ENCODE measurements at regions not wholly inside any gene's neighbourhood (a gene's known extent, or its start where the extent isn't known, plus 50 kb on each side); places are given as distances from the start of the nearest gene placed in this dataset.

- H3K27me3 Mint-ChIP-seq = no peaks in the 10 kb centered on the region
- CTCF ChIA-PET = no interaction called here
- ATAC-seq = no peak
- H3K36me3 Mint-ChIP-seq = no peaks in the 10 kb centered on the region
- no peak overlapping the region for H3K4me3 Mint-ChIP-seq
- DNase-seq = no peak
- H3K27ac Mint-ChIP-seq = no peak overlapping the region
- H3K9me3 Mint-ChIP-seq (ENCODE audit: low read depth) = peaks cover 4% of the 10 kb centered on the region
- no peaks in the 10 kb centered on the region for H3K4me1 Mint-ChIP-seq
Measured at GRCh38 chr13:69306766-69307165, 800.9 kb upstream of the ATXN8OS start.

- H3K9me3 Mint-ChIP-seq (ENCODE audit: low read depth) = peaks cover 11% of the 10 kb centered on the region
- H3K4me1 Mint-ChIP-seq = no peaks in the 10 kb centered on the region
- ATAC-seq (no peak), DNase-seq (no peak)
- CTCF ChIA-PET = no interaction called here
- no peak overlapping the region for H3K4me3 Mint-ChIP-seq
- H3K27me3 Mint-ChIP-seq = no peaks in the 10 kb centered on the region
- no peak overlapping the region for H3K27ac Mint-ChIP-seq
- no peaks in the 10 kb centered on the region for H3K36me3 Mint-ChIP-seq
Measured at GRCh38 chr13:69300131-69300530, 807.5 kb upstream of the ATXN8OS start.

- CTCF ChIA-PET = no interaction called here
- no peaks in the 10 kb centered on the region for H3K4me1 Mint-ChIP-seq
- H3K9me3 Mint-ChIP-seq (ENCODE audit: low read depth) = peaks cover 15% of the 10 kb centered on the region
- no peak for ATAC-seq
- H3K4me3 Mint-ChIP-seq = no peak overlapping the region
- no peak overlapping the region for H3K27ac Mint-ChIP-seq
- DNase-seq = no peak
- no peaks in the 10 kb centered on the region for H3K27me3 Mint-ChIP-seq
- H3K36me3 Mint-ChIP-seq = no peaks in the 10 kb centered on the region
Measured at GRCh38 chr13:69296130-69296529, 811.5 kb upstream of the ATXN8OS start.

GRCh38 chr13:69292789-69293425 is 814.7 kb upstream of the ATXN8OS start:
- peaks cover 13% of the 10 kb centered on the region for H3K9me3 Mint-ChIP-seq (ENCODE audit: low read depth)
- no peak overlapping the region for H3K27ac Mint-ChIP-seq
- no peaks in the 10 kb centered on the region for H3K4me1 Mint-ChIP-seq
- no peaks in the 10 kb centered on the region for H3K36me3 Mint-ChIP-seq
- no peak overlapping the region for H3K4me3 Mint-ChIP-seq
- DNase-seq (no peak), ATAC-seq (no peak)
- H3K27me3 Mint-ChIP-seq = no peaks in the 10 kb centered on the region
- CTCF ChIA-PET = no interaction called here

- Mint-ChIP-seq H3K36me3 (no peaks in the 10 kb centered on the region), H3K9me3 (ENCODE audit: low read depth) (peaks cover 15% of the 10 kb centered on the region), H3K4me3 (no peak overlapping the region), H3K27me3 (no peaks in the 10 kb centered on the region), H3K4me1 (no peaks in the 10 kb centered on the region), H3K27ac (no peak overlapping the region)
- CTCF ChIA-PET = no interaction called here
- DNase-seq (no peak), ATAC-seq (no peak)
Measured at GRCh38 chr13:69291292-69291906, 816.2 kb upstream of the ATXN8OS start.

- no peaks in the 10 kb centered on the region for H3K36me3 Mint-ChIP-seq
- no peak overlapping the region for H3K27ac Mint-ChIP-seq
- H3K4me1 Mint-ChIP-seq = no peaks in the 10 kb centered on the region
- DNase-seq (no peak), ATAC-seq (no peak)
- no peak overlapping the region for H3K4me3 Mint-ChIP-seq
- peaks cover 13% of the 10 kb centered on the region for H3K9me3 Mint-ChIP-seq (ENCODE audit: low read depth)
- CTCF ChIA-PET = no interaction called here
- H3K27me3 Mint-ChIP-seq = no peaks in the 10 kb centered on the region
Measured at GRCh38 chr13:69288026-69288425, 819.6 kb upstream of the ATXN8OS start.

- Mint-ChIP-seq H3K36me3 (no peaks in the 10 kb centered on the region), H3K4me1 (no peaks in the 10 kb centered on the region), H3K27me3 (no peaks in the 10 kb centered on the region), H3K4me3 (no peak overlapping the region), H3K27ac (no peak overlapping the region), H3K9me3 (ENCODE audit: low read depth) (peaks cover 13% of the 10 kb centered on the region)
- DNase-seq (no peak), ATAC-seq (no peak)
- CTCF ChIA-PET = no interaction called here
Measured at GRCh38 chr13:69287050-69287698, 820.5 kb upstream of the ATXN8OS start.

- ATAC-seq (no peak), DNase-seq (no peak)
- CTCF ChIA-PET = no interaction called here
- H3K27me3 Mint-ChIP-seq = no peaks in the 10 kb centered on the region
- H3K27ac Mint-ChIP-seq = no peak overlapping the region
- H3K4me1 Mint-ChIP-seq = no peaks in the 10 kb centered on the region
- peaks cover 5% of the 10 kb centered on the region for H3K9me3 Mint-ChIP-seq (ENCODE audit: low read depth)
- no peak overlapping the region for H3K4me3 Mint-ChIP-seq
- H3K36me3 Mint-ChIP-seq = no peaks in the 10 kb centered on the region
Measured at GRCh38 chr13:69283837-69284236, 823.8 kb upstream of the ATXN8OS start.

- DNase-seq (no peak), ATAC-seq (no peak)
- H3K4me3 Mint-ChIP-seq = no peak overlapping the region
- no peaks in the 10 kb centered on the region for H3K27me3 Mint-ChIP-seq
- no peaks in the 10 kb centered on the region for H3K36me3 Mint-ChIP-seq
- CTCF ChIA-PET = no interaction called here
- no peaks in the 10 kb centered on the region for H3K4me1 Mint-ChIP-seq
- H3K9me3 Mint-ChIP-seq (ENCODE audit: low read depth) = peaks cover 5% of the 10 kb centered on the region
- no peak overlapping the region for H3K27ac Mint-ChIP-seq
Measured at GRCh38 chr13:69283301-69283700, 824.3 kb upstream of the ATXN8OS start.

- DNase-seq (no peak), ATAC-seq (no peak)
- Mint-ChIP-seq H3K27me3 (no peaks in the 10 kb centered on the region), H3K4me1 (no peaks in the 10 kb centered on the region), H3K36me3 (no peaks in the 10 kb centered on the region), H3K27ac (no peak overlapping the region), H3K4me3 (no peak overlapping the region), H3K9me3 (ENCODE audit: low read depth) (peaks cover 5% of the 10 kb centered on the region)
- CTCF ChIA-PET = no interaction called here
Measured at GRCh38 chr13:69280399-69280798, 827.2 kb upstream of the ATXN8OS start.

- ATAC-seq (no peak), DNase-seq (no peak)
- no peak overlapping the region for H3K27ac Mint-ChIP-seq
- CTCF ChIA-PET = no interaction called here
- H3K9me3 Mint-ChIP-seq (ENCODE audit: low read depth) = peaks cover 5% of the 10 kb centered on the region
- no peaks in the 10 kb centered on the region for H3K4me1 Mint-ChIP-seq
- H3K4me3 Mint-ChIP-seq = no peak overlapping the region
- H3K27me3 Mint-ChIP-seq = no peaks in the 10 kb centered on the region
- no peaks in the 10 kb centered on the region for H3K36me3 Mint-ChIP-seq
Measured at GRCh38 chr13:69279213-69279612, 828.4 kb upstream of the ATXN8OS start.

GRCh38 chr13:69274231-69274630 is 833.4 kb upstream of the ATXN8OS start:
- DNase-seq (no peak), ATAC-seq (no peak)
- CTCF ChIA-PET = no interaction called here
- H3K27me3 Mint-ChIP-seq = no peaks in the 10 kb centered on the region
- no peaks in the 10 kb centered on the region for H3K36me3 Mint-ChIP-seq
- no peaks in the 10 kb centered on the region for H3K4me1 Mint-ChIP-seq
- H3K4me3 Mint-ChIP-seq = no peak overlapping the region
- H3K27ac Mint-ChIP-seq = no peak overlapping the region
- H3K9me3 Mint-ChIP-seq (ENCODE audit: low read depth) = peaks cover 2% of the 10 kb centered on the region

- no peaks in the 10 kb centered on the region for H3K4me1 Mint-ChIP-seq
- H3K36me3 Mint-ChIP-seq = no peaks in the 10 kb centered on the region
- H3K27me3 Mint-ChIP-seq = no peaks in the 10 kb centered on the region
- CTCF ChIA-PET = no interaction called here
- ATAC-seq (no peak), DNase-seq (no peak)
- H3K9me3 Mint-ChIP-seq (ENCODE audit: low read depth) = peaks cover 10% of the 10 kb centered on the region
- no peak overlapping the region for H3K27ac Mint-ChIP-seq
- H3K4me3 Mint-ChIP-seq = no peak overlapping the region
Measured at GRCh38 chr13:69264362-69265334, 843.0 kb upstream of the ATXN8OS start.

All from activated CD8-positive, alpha-beta memory T cell treated with anti-CD3 and anti-CD28 coated beads, Interleukin-2, amount 10 ng/mL, durations not matched to agents 7 days and 5 days (primary cell).